ENCODE measurements at regions not wholly inside any gene's neighbourhood (a gene's known extent, or its start where the extent isn't known, plus 50 kb on each side); places are given as distances from the start of the nearest gene placed in this dataset.

GRCh38 chr12:131606218-131606901 is 104.5 kb upstream of the SFSWAP start:
- TF ChIP-seq POLR2AphosphoS5 (IDR thresholded peaks at IDR 0.05; ENCODE audit: low read depth, low read length): no peak
- TF ChIP-seq REST (IDR thresholded peaks at IDR 0.05; ENCODE audit: insufficient read depth in 1 of 2, low read depth in 2 of 2, low read length in 2 of 2): no peak
- TF ChIP-seq SIN3A (IDR thresholded peaks at IDR 0.05; ENCODE audit: borderline replicate concordance, insufficient read depth, low read length): no peak

Measured in PFSK-1 (cell line).